ENCODE measurements at regions not wholly inside any gene's neighbourhood (a gene's known extent, or its start where the extent isn't known, plus 50 kb on each side); places are given as distances from the start of the nearest gene placed in this dataset.

GRCh38 chr2:11097854-11098387, 57.3 kb upstream of the SLC66A3 start:
- Histone ChIP-seq H3K4me1 (ENCODE audit: insufficient read depth, poor library complexity, severe bottlenecking) (no peaks in the 10 kb centered on the region), H3K27me3 (ENCODE audit: insufficient read depth, poor library complexity, severe bottlenecking) (no peaks in the 10 kb centered on the region), H3K36me3 (ENCODE audit: low read depth) (no peaks in the 10 kb centered on the region), H3K27ac (ENCODE audit: poor library complexity, severe bottlenecking) (no peak overlapping the region), H3K4me3 (ENCODE audit: severe bottlenecking) (no peak overlapping the region), H3K9me3 (ENCODE audit: severe bottlenecking) (no peaks in the 10 kb centered on the region)
- no peak for TF ChIP-seq CTCF (IDR thresholded peaks at IDR 0.05; ENCODE audit: poor library complexity, severe bottlenecking)
- no peak for DNase-seq (ENCODE audit: low spot score)
- no peak for ATAC-seq (ENCODE audit: low read depth)

GRCh38 chr2:11099122-11100065, 55.9 kb upstream of the SLC66A3 start:
- no peak for DNase-seq (ENCODE audit: low spot score)
- no peak overlapping the region for H3K4me3 ChIP-seq (ENCODE audit: severe bottlenecking)
- no peak for ATAC-seq (ENCODE audit: low read depth)
- H3K9me3 ChIP-seq (ENCODE audit: severe bottlenecking): no peaks in the 10 kb centered on the region
- no peaks in the 10 kb centered on the region for H3K4me1 ChIP-seq (ENCODE audit: insufficient read depth, poor library complexity, severe bottlenecking)
- no peak overlapping the region for H3K27ac ChIP-seq (ENCODE audit: poor library complexity, severe bottlenecking)
- no peaks in the 10 kb centered on the region for H3K36me3 ChIP-seq (ENCODE audit: low read depth)
- TF ChIP-seq CTCF (IDR thresholded peaks at IDR 0.05; ENCODE audit: poor library complexity, severe bottlenecking): no peak
- no peaks in the 10 kb centered on the region for H3K27me3 ChIP-seq (ENCODE audit: insufficient read depth, poor library complexity, severe bottlenecking)

GRCh38 chr2:11100130-11100529, 55.1 kb upstream of the SLC66A3 start:
- no peak for DNase-seq (ENCODE audit: low spot score)
- Histone ChIP-seq H3K27ac (ENCODE audit: poor library complexity, severe bottlenecking) (no peak overlapping the region), H3K9me3 (ENCODE audit: severe bottlenecking) (no peaks in the 10 kb centered on the region), H3K4me1 (ENCODE audit: insufficient read depth, poor library complexity, severe bottlenecking) (no peaks in the 10 kb centered on the region), H3K36me3 (ENCODE audit: low read depth) (no peaks in the 10 kb centered on the region), H3K4me3 (ENCODE audit: severe bottlenecking) (no peak overlapping the region), H3K27me3 (ENCODE audit: insufficient read depth, poor library complexity, severe bottlenecking) (no peaks in the 10 kb centered on the region)
- no peak for TF ChIP-seq CTCF (IDR thresholded peaks at IDR 0.05; ENCODE audit: poor library complexity, severe bottlenecking)
- ATAC-seq (ENCODE audit: low read depth): no peak

- no peak for ATAC-seq (ENCODE audit: low read depth)
- DNase-seq (ENCODE audit: low spot score): no peak
- H3K4me1 ChIP-seq (ENCODE audit: insufficient read depth, poor library complexity, severe bottlenecking): no peaks in the 10 kb centered on the region
- no peaks in the 10 kb centered on the region for H3K27me3 ChIP-seq (ENCODE audit: insufficient read depth, poor library complexity, severe bottlenecking)
- no peaks in the 10 kb centered on the region for H3K36me3 ChIP-seq (ENCODE audit: low read depth)
- H3K4me3 ChIP-seq (ENCODE audit: severe bottlenecking): no peak overlapping the region
- no peak overlapping the region for H3K27ac ChIP-seq (ENCODE audit: poor library complexity, severe bottlenecking)
- no peaks in the 10 kb centered on the region for H3K9me3 ChIP-seq (ENCODE audit: severe bottlenecking)
- TF ChIP-seq CTCF (IDR thresholded peaks at IDR 0.05; ENCODE audit: poor library complexity, severe bottlenecking): no peak
Observed at GRCh38 chr2:11100976-11101375, 54.3 kb upstream of the SLC66A3 start.

GRCh38 chr2:11101430-11101829, 53.8 kb upstream of the SLC66A3 start:
- ATAC-seq (ENCODE audit: low read depth): no peak
- no peaks in the 10 kb centered on the region for H3K27me3 ChIP-seq (ENCODE audit: insufficient read depth, poor library complexity, severe bottlenecking)
- DNase-seq (ENCODE audit: low spot score): no peak
- no peaks in the 10 kb centered on the region for H3K9me3 ChIP-seq (ENCODE audit: severe bottlenecking)
- TF ChIP-seq CTCF (IDR thresholded peaks at IDR 0.05; ENCODE audit: poor library complexity, severe bottlenecking): no peak
- no peak overlapping the region for H3K4me3 ChIP-seq (ENCODE audit: severe bottlenecking)
- no peak overlapping the region for H3K27ac ChIP-seq (ENCODE audit: poor library complexity, severe bottlenecking)
- H3K4me1 ChIP-seq (ENCODE audit: insufficient read depth, poor library complexity, severe bottlenecking): no peaks in the 10 kb centered on the region
- H3K36me3 ChIP-seq (ENCODE audit: low read depth): no peaks in the 10 kb centered on the region

Data from RWPE2 (cell line).